CD14-positive monocyte (primary cell): ENCODE measurements at regions not wholly inside any gene's neighbourhood (a gene's known extent, or its start where the extent isn't known, plus 50 kb on each side); places are given as distances from the start of the nearest gene placed in this dataset.

Experiments
- DNase-seq, 3 donors: peaks; one replicate each; pipeline ENCODE4 v3.0.0-alpha.2; 2011 to 2022
- H2AFZ ChIP-seq: 2 replicates; pipeline ENCODE4 v1.6.0; 2012; ENCODE audit warnings: mild to moderate bottlenecking, low read depth, low read length, inconsistent platforms; ENCODE audit not compliant: insufficient read depth, poor library complexity, severe bottlenecking
- H3K27ac ChIP-seq, 2 donors: 1 replicate in 1 of 2; 2 replicates in 1 of 2; pipeline ENCODE4 v1.5.1; 2012 to 2013; ENCODE audit warnings: low read length in 2 of 2, control low read depth in 1 of 2, inconsistent platforms in 1 of 2, low read depth in 1 of 2, mild to moderate bottlenecking in 1 of 2
- H3K27me3 ChIP-seq, 2 donors: one replicate each; pipeline versions ENCODE4 v1.6.0 to v1.6.1; 2011 to 2013; ENCODE audit warnings: low read length in 2 of 2; ENCODE audit not compliant: control insufficient read depth in 2 of 2, insufficient read depth in 2 of 2
- H3K36me3 ChIP-seq, 2 donors: replicated peaks in 1 of 2; 1 replicate in 1 of 2; 2 replicates in 1 of 2; pipeline versions ENCODE4 v1.5.1 to v1.6.1; 2012 to 2013; ENCODE audit warnings: low read length in 2 of 2, control low read depth in 1 of 2, inconsistent platforms in 1 of 2, mild to moderate bottlenecking in 1 of 2; ENCODE audit not compliant: insufficient read depth in 2 of 2, control insufficient read depth in 1 of 2
- H3K4me1 ChIP-seq, 2 donors: 1 replicate in 1 of 2; 2 replicates in 1 of 2; pipeline versions ENCODE4 v1.5.1 to v1.6.1; 2012 to 2013; ENCODE audit warnings: low read length in 2 of 2, control low read depth in 1 of 2, inconsistent platforms in 1 of 2, mild to moderate bottlenecking in 1 of 2, moderate library complexity in 1 of 2; ENCODE audit not compliant: insufficient read depth in 2 of 2, control insufficient read depth in 1 of 2
- H3K4me2 ChIP-seq: replicated peaks from 2 replicates; pipeline ENCODE3; 2012; ENCODE audit warnings: low read length, moderate library complexity, mild to moderate bottlenecking; ENCODE audit not compliant: poor library complexity, severe bottlenecking; ENCODE audit errors: extremely low read depth
- H3K4me3 ChIP-seq, 3 experiments: fragments of 200-600 bp in 1 of 3; sonication (generic) in 1 of 3; replicated peaks in 1 of 3; 1 replicate in 2 of 3; 2 replicates in 1 of 3; pipeline ENCODE4 v1.5.1; 2011 to 2013; ENCODE audit warnings: low read length in 3 of 3, mild to moderate bottlenecking in 3 of 3, control low read depth in 2 of 3, low read depth in 2 of 3, inconsistent platforms in 1 of 3, moderate library complexity in 1 of 3
- H3K79me2 ChIP-seq: 2 replicates; pipeline ENCODE4 v1.6.0; 2012; ENCODE audit warnings: mild to moderate bottlenecking, control low read depth, inconsistent platforms, low read length, moderate library complexity; ENCODE audit not compliant: insufficient read depth
- H3K9ac ChIP-seq: 2 replicates; pipeline ENCODE4 v1.6.0; 2017; ENCODE audit warnings: low read length, mild to moderate bottlenecking; ENCODE audit not compliant: insufficient read depth, poor library complexity, severe bottlenecking
- H3K9me3 ChIP-seq, 2 donors: replicated peaks in 1 of 2; 1 replicate in 1 of 2; 2 replicates in 1 of 2; pipeline versions ENCODE4 v1.5.1 to v1.6.1; 2012 to 2013; ENCODE audit warnings: low read length in 2 of 2, control low read depth in 1 of 2; ENCODE audit not compliant: control insufficient read depth in 1 of 2, insufficient read depth in 1 of 2
- H4K20me1 ChIP-seq: 2 replicates; pipeline ENCODE4 v1.6.0; 2012; ENCODE audit warnings: mild to moderate bottlenecking, low read length, control low read depth, moderate library complexity; ENCODE audit not compliant: insufficient read depth
- H3K27ac Mint-ChIP-seq, 7 donors: one replicate each; pipeline ENCODE4 v1.8.0; 2020; ENCODE audit warnings: mild to moderate bottlenecking in 7 of 7, mixed read lengths in 7 of 7, moderate library complexity in 6 of 7, inconsistent platforms in 2 of 7
- H3K27me3 Mint-ChIP-seq, 3 donors: one replicate each; pipeline ENCODE4 v1.8.0; 2021 to 2022; ENCODE audit warnings: low read depth in 3 of 3, mild to moderate bottlenecking in 3 of 3, mixed read lengths in 3 of 3, moderate library complexity in 3 of 3, inconsistent platforms in 1 of 3
- H3K36me3 Mint-ChIP-seq, 2 donors: one replicate each; pipeline ENCODE4 v1.8.0; 2020; ENCODE audit warnings: mixed read lengths in 2 of 2, inconsistent platforms in 1 of 2, mild to moderate bottlenecking in 1 of 2
- H3K4me1 Mint-ChIP-seq: one replicate; pipeline ENCODE4 v1.8.0; 2020; ENCODE audit warnings: mild to moderate bottlenecking, mixed read lengths
- H3K4me3 Mint-ChIP-seq, 2 donors: one replicate each; pipeline ENCODE4 v1.8.0; 2020; ENCODE audit warnings: mild to moderate bottlenecking in 2 of 2, mixed read lengths in 2 of 2, moderate library complexity in 1 of 2
- H3K9me3 Mint-ChIP-seq, 7 donors: one replicate each; pipeline ENCODE4 v1.8.0; 2020 to 2022; ENCODE audit warnings: mixed read lengths in 7 of 7, mild to moderate bottlenecking in 6 of 7, moderate library complexity in 6 of 7, inconsistent platforms in 2 of 7
- CTCF ChIP-seq: fragments of 200-600 bp; IDR thresholded peaks from one replicate; pipeline ENCODE4 v1.8.0; 2022; ENCODE audit warnings: antibody characterized with exemption, mild to moderate bottlenecking
- WGBS: methylation state at CpG from one replicate; pipeline ENCODE4 v1.1.5; 2013; ENCODE audit warnings: missing lambda C conversion rate; ENCODE audit not compliant: insufficient coverage; 5-methylcytosine and 5-hydroxymethylcytosine counted together
- intact Hi-C, 2 donors: fragments of 100-400 bp; cut with micrococcal nuclease; formaldehyde crosslinking; loops; one replicate each; pipeline versions ENCODE4 v1.15.0 to v1.15.1; 2023

- H3K27me3 ChIP-seq = no peaks in the 10 kb centered on the region
- H3K27ac ChIP-seq = no peak overlapping the region
- intact Hi-C loops = no loop called here
- no peak overlapping the region for H3K4me3 ChIP-seq
- H3K9me3 Mint-ChIP-seq = peaks cover 0 to 5% (median 1%) of the 10 kb centered on the region in 7 donors
- H3K36me3 ChIP-seq = no peaks in the 10 kb centered on the region
- no peaks in the 10 kb centered on the region for H3K36me3 Mint-ChIP-seq
- TF ChIP-seq CTCF = no peak
- no peaks in the 10 kb centered on the region for H3K79me2 ChIP-seq
- no peak overlapping the region for H3K4me2 ChIP-seq
- peaks cover 8 to 20% of the 10 kb centered on the region in 2 donors for H3K4me1 ChIP-seq
- no peak overlapping the region for H3K4me3 Mint-ChIP-seq
- H4K20me1 ChIP-seq = no peaks in the 10 kb centered on the region
- H3K27ac Mint-ChIP-seq = no peak overlapping the region
- DNase-seq = no peak
- H2AFZ ChIP-seq = no peak overlapping the region
- WGBS = 100% methylated on average over 1 of the region's 2 CpGs
- peaks cover 16% of the 10 kb centered on the region for H3K4me1 Mint-ChIP-seq
- peaks cover 2 to 5% (median 5%) of the 10 kb centered on the region in 3 donors for H3K27me3 Mint-ChIP-seq
- H3K9me3 ChIP-seq = peaks cover 0 to 2% of the 10 kb centered on the region in 2 donors
- no peak overlapping the region for H3K9ac ChIP-seq
Observed at GRCh38 chr2:215881582-215881981, 131.8 kb downstream of the MREG start.

DNA sequence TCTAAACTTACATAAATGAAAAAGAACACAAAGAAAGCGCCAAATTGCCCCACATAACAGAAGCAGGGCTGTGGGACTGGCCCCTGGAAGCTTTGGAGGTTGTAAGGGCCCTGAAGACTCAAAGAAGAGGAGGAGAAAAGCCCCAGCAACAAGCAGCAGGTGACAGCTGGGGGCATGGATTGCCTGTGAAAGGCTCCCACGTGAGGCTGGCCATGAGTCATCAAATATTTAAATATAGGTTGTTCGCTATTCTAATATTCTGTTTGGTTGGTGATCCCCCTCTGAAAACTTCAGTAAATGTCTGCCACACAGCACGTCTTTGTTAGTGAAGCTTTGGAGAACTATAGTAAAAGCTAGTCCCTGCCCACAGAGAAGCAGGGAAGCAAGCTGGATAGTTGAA is 132.4 kb downstream of the MREG start:
- H2AFZ ChIP-seq = peak overlapping the region; percentile 6
- DNase-seq = no peak
- no peaks in the 10 kb centered on the region for H3K36me3 ChIP-seq
- no peak overlapping the region for H3K9ac ChIP-seq
- no peaks in the 10 kb centered on the region for H3K36me3 Mint-ChIP-seq
- intact Hi-C loops = no loop called here
- no peak overlapping the region for H3K27ac Mint-ChIP-seq
- H3K4me1 Mint-ChIP-seq = peaks cover 16% of the 10 kb centered on the region
- H3K4me3 Mint-ChIP-seq = no peak overlapping the region
- H3K27me3 ChIP-seq = no peaks in the 10 kb centered on the region
- H3K9me3 ChIP-seq = peaks cover 0 to 2% of the 10 kb centered on the region in 2 donors
- H3K4me1 ChIP-seq = peaks cover 8 to 20% of the 10 kb centered on the region in 2 donors
- no CpG with 5 or more reads among the region's 4 CpGs for WGBS
- no peaks in the 10 kb centered on the region for H3K79me2 ChIP-seq
- H4K20me1 ChIP-seq = no peaks in the 10 kb centered on the region
- no peak overlapping the region for H3K27ac ChIP-seq
- H3K4me3 ChIP-seq = no peak overlapping the region
- H3K4me2 ChIP-seq = no peak overlapping the region
- TF ChIP-seq CTCF = no peak
- H3K27me3 Mint-ChIP-seq = peaks cover 2 to 7% (median 5%) of the 10 kb centered on the region in 3 donors
- peaks cover 0 to 5% (median 1%) of the 10 kb centered on the region in 7 donors for H3K9me3 Mint-ChIP-seq
